Testis (tissue), 2 donors: ENCODE measurements at regions not wholly inside any gene's neighbourhood (a gene's known extent, or its start where the extent isn't known, plus 50 kb on each side); places are given as distances from the start of the nearest gene placed in this dataset.

Source experiments
- DNase-seq: peaks from one replicate; pipeline ENCODE4 v3.0.0-alpha.2; 2019
- H3K27ac ChIP-seq, 2 donors: fragments of 200-600 bp; sonication (generic); one replicate each; pipeline ENCODE4 v1.5.1; 2019
- H3K27me3 ChIP-seq: fragments of 200-600 bp; sonication (generic); one replicate; pipeline ENCODE4 v1.5.1; 2019
- H3K36me3 ChIP-seq: fragments of 200-600 bp; sonication (generic); one replicate; pipeline ENCODE4 v1.5.1; 2017; ENCODE audit warnings: low read depth; ENCODE audit errors: missing control alignments
- H3K4me1 ChIP-seq: fragments of 200-600 bp; sonication (generic); one replicate; pipeline ENCODE4 v1.5.1; 2019
- H3K4me3 ChIP-seq, 2 donors: fragments of 200-600 bp; sonication (generic); one replicate each; pipeline ENCODE4 v1.5.1; 2017 to 2019
- H3K9me3 ChIP-seq: fragments of 200-600 bp; sonication (generic); one replicate; pipeline ENCODE4 v1.5.1; 2017
- POLR2A ChIP-seq: fragments of 450-650 bp; IDR thresholded peaks from one replicate; pipeline ENCODE4 v1.6.1; 2017; ENCODE audit warnings: antibody characterized with exemption, mild to moderate bottlenecking, moderate library complexity
- WGBS, 2 donors: methylation state at CpG; one replicate each; pipeline ENCODE4 v1.1.5; 2018; 5-methylcytosine and 5-hydroxymethylcytosine counted together
- intact Hi-C: fragments of 100-400 bp; cut with DNase I; formaldehyde crosslinking; loops from one replicate; pipeline ENCODE4 v1.15.1; 2023; ENCODE audit warnings: low total_unique reads
- TF ChIP-seq, protein P1 (sequence below), 3 experiments: fragments of 450-650 bp in 2 of 3; fragments of 200-600 bp in 1 of 3; sonication (generic) in 1 of 3; IDR thresholded peaks; one replicate each; pipeline ENCODE4 v1.5.1; 2016 to 2019; ENCODE audit warnings: antibody characterized with exemption in 3 of 3, mild to moderate bottlenecking in 2 of 3, moderate library complexity in 1 of 3

DNA sequence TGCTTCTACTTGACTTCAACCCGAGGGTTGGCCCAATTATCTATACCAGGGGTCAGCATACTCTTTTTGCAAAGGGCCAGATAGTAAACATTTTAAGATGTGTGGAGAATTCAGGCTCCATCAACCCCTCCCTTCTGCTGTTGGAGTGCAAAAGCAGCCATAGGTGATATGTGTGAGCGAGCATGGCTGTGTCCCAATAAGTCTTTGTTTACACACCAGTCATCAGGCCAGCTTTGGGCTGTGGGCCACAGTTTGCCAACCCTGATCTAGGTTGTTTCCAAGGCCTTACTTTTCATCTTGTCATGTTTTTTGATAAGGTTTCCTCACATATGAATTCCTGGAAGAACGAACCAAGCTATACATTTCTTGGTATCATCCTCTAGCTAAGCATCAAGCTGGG, 136.9 kb upstream of the VIPR2 start:
- Histone ChIP-seq H3K4me1 (no peaks in the 10 kb centered on the region), H3K36me3 (no peaks in the 10 kb centered on the region), H3K4me3 (no peak overlapping the region), H3K9me3 (no peaks in the 10 kb centered on the region), H3K27ac (no peak overlapping the region), H3K27me3 (no peaks in the 10 kb centered on the region)
- no peak for DNase-seq
- 71 to 78% methylated on average over 3 of the region's 3 CpGs for WGBS, 2 donors
- intact Hi-C loops: no loop called here
- no peak for TF ChIP-seq POLR2A
- TF ChIP-seq, protein P1, sequence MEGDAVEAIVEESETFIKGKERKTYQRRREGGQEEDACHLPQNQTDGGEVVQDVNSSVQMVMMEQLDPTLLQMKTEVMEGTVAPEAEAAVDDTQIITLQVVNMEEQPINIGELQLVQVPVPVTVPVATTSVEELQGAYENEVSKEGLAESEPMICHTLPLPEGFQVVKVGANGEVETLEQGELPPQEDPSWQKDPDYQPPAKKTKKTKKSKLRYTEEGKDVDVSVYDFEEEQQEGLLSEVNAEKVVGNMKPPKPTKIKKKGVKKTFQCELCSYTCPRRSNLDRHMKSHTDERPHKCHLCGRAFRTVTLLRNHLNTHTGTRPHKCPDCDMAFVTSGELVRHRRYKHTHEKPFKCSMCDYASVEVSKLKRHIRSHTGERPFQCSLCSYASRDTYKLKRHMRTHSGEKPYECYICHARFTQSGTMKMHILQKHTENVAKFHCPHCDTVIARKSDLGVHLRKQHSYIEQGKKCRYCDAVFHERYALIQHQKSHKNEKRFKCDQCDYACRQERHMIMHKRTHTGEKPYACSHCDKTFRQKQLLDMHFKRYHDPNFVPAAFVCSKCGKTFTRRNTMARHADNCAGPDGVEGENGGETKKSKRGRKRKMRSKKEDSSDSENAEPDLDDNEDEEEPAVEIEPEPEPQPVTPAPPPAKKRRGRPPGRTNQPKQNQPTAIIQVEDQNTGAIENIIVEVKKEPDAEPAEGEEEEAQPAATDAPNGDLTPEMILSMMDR (IDR thresholded peaks at IDR 0.05): no peak

DNA sequence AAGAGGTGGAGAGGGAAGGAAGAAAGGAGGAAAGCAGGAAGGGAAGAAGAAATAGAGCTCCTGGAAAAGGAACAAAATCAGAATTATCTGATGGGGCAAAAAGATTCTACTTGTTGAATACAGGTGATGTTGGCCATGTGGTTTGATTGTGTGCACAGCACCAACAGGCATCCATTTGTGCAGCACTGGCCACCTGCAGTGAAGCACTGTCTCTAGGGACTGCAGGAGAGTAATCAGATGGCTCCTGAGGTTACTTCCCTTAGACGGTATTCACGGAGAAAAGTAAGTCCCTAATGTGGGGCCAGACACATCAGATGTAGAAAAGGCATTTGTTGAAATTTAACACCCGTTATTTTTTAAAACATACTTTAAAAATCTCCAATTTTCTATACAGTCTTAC, 135.3 kb upstream of the VIPR2 start:
- Histone ChIP-seq H3K9me3 (no peaks in the 10 kb centered on the region), H3K36me3 (no peaks in the 10 kb centered on the region), H3K4me1 (no peaks in the 10 kb centered on the region), H3K27ac (no peak overlapping the region), H3K4me3 (no peak overlapping the region), H3K27me3 (no peaks in the 10 kb centered on the region)
- intact Hi-C loops: no loop called here
- TF ChIP-seq, protein P1 (IDR thresholded peaks at IDR 0.05): no peak
- no peak for TF ChIP-seq POLR2A
- DNase-seq: no peak
- WGBS, 2 donors: 76 to 81% methylated on average over 3 of the region's 3 CpGs

DNA sequence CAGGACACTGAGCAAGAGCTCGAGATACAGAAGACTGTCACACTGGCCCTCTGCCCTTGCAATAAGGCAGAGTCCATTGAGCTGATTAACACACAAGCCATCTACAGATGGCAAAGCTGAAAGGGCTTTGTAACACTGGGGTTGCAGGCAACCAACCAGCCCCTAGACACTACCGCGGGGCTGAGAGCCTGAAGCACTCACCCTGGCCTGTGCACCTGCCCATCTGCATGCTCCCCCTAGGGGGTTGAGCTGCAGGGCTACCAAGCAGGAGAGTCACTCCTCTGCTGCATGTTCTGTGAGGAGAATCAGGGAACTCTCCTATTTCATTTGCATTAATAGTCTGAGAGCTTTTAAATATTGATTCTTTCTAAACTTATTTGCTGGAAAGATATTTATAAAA, 128.1 kb upstream of the VIPR2 start:
- no peaks in the 10 kb centered on the region for H3K36me3 ChIP-seq

DNA sequence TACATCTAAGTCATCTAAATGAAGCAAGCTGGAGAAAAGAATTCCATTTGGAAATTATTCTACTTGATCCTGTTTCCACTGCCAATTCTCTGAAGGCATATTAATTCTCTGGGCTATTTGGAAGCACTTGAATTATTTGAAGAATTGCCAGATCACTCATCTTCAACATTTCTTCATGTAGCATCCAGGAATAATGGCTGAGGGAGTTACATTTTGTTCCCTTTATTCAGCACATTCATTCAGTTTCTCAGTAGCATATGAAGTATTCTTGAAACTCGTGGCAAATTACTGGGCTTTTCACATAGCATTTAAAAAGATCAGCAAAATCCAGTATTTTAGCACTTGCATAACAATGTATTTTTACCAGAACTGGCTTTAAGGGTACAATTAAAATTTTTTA, 127.1 kb upstream of the VIPR2 start:
- 31 to 39% methylated on average over 1 of the region's 1 CpG for WGBS, 2 donors
- TF ChIP-seq, protein P1 (IDR thresholded peaks at IDR 0.05): no peak
- no peak for TF ChIP-seq POLR2A
- intact Hi-C loops: no loop called here
- Histone ChIP-seq H3K4me3 (no peak overlapping the region), H3K9me3 (no peaks in the 10 kb centered on the region), H3K4me1 (no peaks in the 10 kb centered on the region), H3K27ac (no peak overlapping the region), H3K36me3 (no peaks in the 10 kb centered on the region), H3K27me3 (no peaks in the 10 kb centered on the region)
- no peak for DNase-seq

More for the DNA sequence above, 128.1 kb upstream of the VIPR2 start:
- Histone ChIP-seq H3K4me3 (no peak overlapping the region), H3K27me3 (no peaks in the 10 kb centered on the region), H3K9me3 (no peaks in the 10 kb centered on the region), H3K4me1 (no peaks in the 10 kb centered on the region), H3K27ac (no peak overlapping the region)
- WGBS, 2 donors: 67 to 72% methylated on average over 3 of the region's 3 CpGs
- intact Hi-C loops: no loop called here
- no peak for DNase-seq
- no peak for TF ChIP-seq POLR2A
- TF ChIP-seq, protein P1 (IDR thresholded peaks at IDR 0.05): no peak

DNA sequence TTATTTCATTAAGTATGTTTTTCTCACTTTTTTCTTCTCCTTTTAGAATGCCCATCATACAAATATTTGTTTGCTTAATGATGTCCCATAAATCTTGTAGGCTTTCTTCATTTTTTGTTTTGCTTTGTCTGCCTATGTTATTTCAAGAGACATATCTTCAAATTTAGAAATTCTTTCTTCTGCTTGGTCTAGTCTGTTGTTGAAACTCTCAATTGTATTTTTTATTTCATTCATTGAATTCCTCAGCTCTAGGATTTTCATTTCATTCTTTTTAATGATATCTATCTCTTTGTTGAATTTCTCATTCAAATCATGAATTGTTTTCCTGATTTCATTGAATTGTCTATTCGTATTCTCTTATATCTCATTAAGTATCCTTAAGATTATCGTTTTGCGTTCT, 125.1 kb upstream of the VIPR2 start:
- Histone ChIP-seq H3K27me3 (no peaks in the 10 kb centered on the region), H3K9me3 (no peaks in the 10 kb centered on the region), H3K27ac (no peak overlapping the region), H3K4me3 (no peak overlapping the region), H3K36me3 (no peaks in the 10 kb centered on the region), H3K4me1 (no peaks in the 10 kb centered on the region)
- 92 to 93% methylated on average over 3 of the region's 3 CpGs for WGBS, 2 donors
- intact Hi-C loops: no loop called here
- TF ChIP-seq, protein P1 (IDR thresholded peaks at IDR 0.05): no peak
- no peak for TF ChIP-seq POLR2A
- no peak for DNase-seq
